Memory B cell (primary cell): ENCODE measurements at regions not wholly inside any gene's neighbourhood (a gene's known extent, or its start where the extent isn't known, plus 50 kb on each side); places are given as distances from the start of the nearest gene placed in this dataset.
"Not testable (repeated sequence)": the region's sequence is repeated elsewhere in the genome, so short reads cannot be mapped to it uniquely, and the experiment has no call there.

Source experiments
- ATAC-seq: fragments of 150-1000 bp; cut with Tn5 transposase; 2 replicates; pipeline ENCODE4 v1.10.0; 2021; ENCODE audit warnings: low read depth, mild to moderate bottlenecking, moderate library complexity
- DNase-seq, 2 donors: peaks; one replicate each; pipeline ENCODE4 v3.0.0; 2022; ENCODE audit warnings: low spot score in 2 of 2
- H3K27ac Mint-ChIP-seq: one replicate; pipeline ENCODE4 v1.8.0; 2022; ENCODE audit warnings: mild to moderate bottlenecking, moderate library complexity, mixed read lengths
- H3K27me3 Mint-ChIP-seq: one replicate; pipeline ENCODE4 v1.8.0; 2022; ENCODE audit warnings: mixed read lengths
- H3K36me3 Mint-ChIP-seq: one replicate; pipeline ENCODE4 v1.8.0; 2022; ENCODE audit warnings: mild to moderate bottlenecking, mixed read lengths
- H3K4me1 Mint-ChIP-seq: one replicate; pipeline ENCODE4 v1.8.0; 2022; ENCODE audit warnings: mixed read lengths
- H3K4me3 Mint-ChIP-seq: one replicate; pipeline ENCODE4 v1.8.0; 2022; ENCODE audit warnings: mild to moderate bottlenecking, moderate library complexity, mixed read lengths
- H3K9me3 Mint-ChIP-seq: one replicate; pipeline ENCODE4 v1.8.0; 2022; ENCODE audit warnings: mixed read lengths

DNA sequence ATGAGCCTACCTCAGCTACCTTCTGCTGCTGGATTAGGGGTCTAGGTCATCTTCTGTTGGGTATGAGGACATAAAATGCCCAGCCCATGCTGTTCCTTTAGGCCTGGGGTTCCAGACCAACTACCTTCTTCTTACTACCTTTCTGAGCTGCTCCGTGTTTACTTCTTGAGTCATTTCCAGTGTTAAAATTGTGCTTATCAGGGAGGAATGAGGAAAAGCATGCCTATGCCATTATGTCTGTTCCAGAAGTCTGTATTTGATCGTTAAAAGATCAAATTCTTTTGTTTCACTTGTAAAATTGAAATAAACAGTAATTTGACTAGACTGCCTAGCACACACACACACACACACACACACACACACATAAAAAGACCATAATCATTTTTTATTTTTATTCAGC is 1912.7 kb upstream of the TENM3 start:
- no peaks in the 10 kb centered on the region for H3K4me1 Mint-ChIP-seq
- DNase-seq (no peak), ATAC-seq (no peak)
- no peak overlapping the region for H3K4me3 Mint-ChIP-seq
- H3K27ac Mint-ChIP-seq, result no peak overlapping the region
- H3K36me3 Mint-ChIP-seq, result no peaks in the 10 kb centered on the region
- H3K9me3 Mint-ChIP-seq, result peaks cover 4% of the 10 kb centered on the region
- no peaks in the 10 kb centered on the region for H3K27me3 Mint-ChIP-seq

DNA sequence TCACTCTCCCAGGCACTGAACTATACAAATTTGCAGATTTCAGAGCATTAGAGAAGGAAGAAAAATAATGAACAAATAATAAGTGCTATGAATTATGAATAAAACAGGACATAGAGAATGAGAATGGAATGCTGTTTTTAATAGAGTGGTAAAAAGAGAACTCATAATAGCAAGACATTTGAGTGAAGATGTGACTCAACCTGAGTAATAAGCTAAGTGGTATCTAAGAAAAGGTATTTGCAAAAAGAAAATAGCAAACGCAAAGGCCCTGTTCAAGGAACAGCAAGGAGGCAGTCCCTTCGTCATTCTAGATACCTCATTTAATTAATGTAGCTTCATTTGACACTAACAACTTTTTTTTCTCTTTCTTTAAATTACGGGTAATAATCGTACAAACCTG is 1910.0 kb upstream of the TENM3 start:
- Mint-ChIP-seq H3K27ac (no peak overlapping the region), H3K36me3 (no peaks in the 10 kb centered on the region), H3K27me3 (no peaks in the 10 kb centered on the region), H3K9me3 (peaks cover 6% of the 10 kb centered on the region), H3K4me3 (no peak overlapping the region), H3K4me1 (no peaks in the 10 kb centered on the region)
- DNase-seq (no peak), ATAC-seq (no peak)

DNA sequence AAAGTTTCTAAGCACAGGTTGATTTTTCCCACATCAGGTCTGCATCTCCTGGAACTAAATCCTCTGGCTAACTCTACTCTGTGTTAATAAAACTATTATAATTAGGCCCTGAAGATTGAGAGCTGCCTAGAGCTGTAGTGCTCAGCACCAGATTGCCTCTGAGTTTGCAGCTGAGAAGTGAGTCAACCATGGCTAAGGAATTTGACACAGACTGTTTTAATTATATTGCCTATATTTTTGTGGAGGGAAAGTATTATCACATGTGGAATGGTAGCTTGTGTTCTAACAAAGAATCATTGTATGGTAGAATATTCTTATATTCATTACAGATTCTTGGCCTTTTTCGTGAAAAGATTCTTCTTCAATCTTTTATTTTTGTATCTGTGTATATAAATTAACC is 1907.6 kb upstream of the TENM3 start:
- Mint-ChIP-seq H3K4me1 (no peaks in the 10 kb centered on the region), H3K9me3 (peaks cover 6% of the 10 kb centered on the region), H3K27ac (no peak overlapping the region), H3K36me3 (no peaks in the 10 kb centered on the region), H3K27me3 (no peaks in the 10 kb centered on the region), H3K4me3 (no peak overlapping the region)
- DNase-seq (no peak), ATAC-seq (no peak)

DNA sequence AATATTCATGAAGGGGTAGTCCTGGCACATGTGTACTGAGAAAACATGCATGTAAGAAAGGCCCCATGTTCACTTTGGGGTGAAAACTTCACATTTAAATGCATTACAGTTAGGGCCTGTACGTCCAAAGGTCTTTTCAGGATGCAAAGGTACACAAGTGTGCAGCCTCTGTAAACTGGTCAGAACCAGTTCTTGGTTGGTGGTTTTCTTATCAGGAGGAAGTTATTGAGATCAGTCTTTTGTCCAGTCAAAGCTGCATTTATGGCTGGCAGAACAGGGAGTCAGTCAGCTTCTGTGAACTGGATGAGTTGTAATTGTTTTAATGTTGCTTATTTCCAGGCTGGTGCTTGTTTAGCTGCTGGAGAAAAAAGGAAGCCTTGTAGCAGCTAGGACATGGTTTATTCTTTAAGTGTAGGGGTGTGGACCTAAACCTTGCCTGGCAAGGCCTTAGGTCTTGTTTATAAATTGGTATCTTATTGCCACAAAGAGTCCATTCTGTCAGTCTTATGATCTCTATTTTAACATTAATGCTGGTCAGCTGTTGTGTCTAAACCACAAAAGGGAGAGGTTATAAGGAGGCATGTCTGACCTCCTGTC is 1906.6 kb upstream of the TENM3 start:
- H3K27ac Mint-ChIP-seq, result no peak overlapping the region
- DNase-seq (no peak), ATAC-seq (no peak)
- peaks cover 8% of the 10 kb centered on the region for H3K9me3 Mint-ChIP-seq
- H3K27me3 Mint-ChIP-seq, result no peaks in the 10 kb centered on the region
- no peak overlapping the region for H3K4me3 Mint-ChIP-seq
- no peaks in the 10 kb centered on the region for H3K4me1 Mint-ChIP-seq
- H3K36me3 Mint-ChIP-seq, result no peaks in the 10 kb centered on the region

DNA sequence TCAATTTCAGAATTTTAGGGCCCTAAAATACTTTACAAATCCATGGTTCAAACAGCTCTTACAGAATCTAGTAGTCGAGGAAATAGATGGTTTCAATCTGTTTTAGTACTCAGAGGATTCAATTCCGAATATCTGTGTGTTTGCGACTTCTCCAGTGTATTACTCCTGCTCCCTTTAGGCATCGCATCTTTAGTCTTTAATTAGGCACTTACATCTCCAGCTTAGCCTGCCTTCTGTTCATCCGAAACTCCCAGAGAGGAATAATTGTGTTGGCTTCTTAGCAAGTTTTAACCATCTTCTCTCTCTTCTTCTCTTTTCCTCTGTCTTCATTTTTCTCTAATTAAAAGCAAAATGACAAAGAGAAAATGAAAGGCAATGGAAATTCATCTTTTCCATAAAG is 1901.3 kb upstream of the TENM3 start:
- H3K9me3 Mint-ChIP-seq, result peaks cover 2% of the 10 kb centered on the region
- no peaks in the 10 kb centered on the region for H3K27me3 Mint-ChIP-seq
- ATAC-seq, result no peak
- H3K4me3 Mint-ChIP-seq, result no peak overlapping the region
- no peak for DNase-seq
- no peaks in the 10 kb centered on the region for H3K36me3 Mint-ChIP-seq
- H3K4me1 Mint-ChIP-seq, result no peaks in the 10 kb centered on the region
- H3K27ac Mint-ChIP-seq, result no peak overlapping the region

DNA sequence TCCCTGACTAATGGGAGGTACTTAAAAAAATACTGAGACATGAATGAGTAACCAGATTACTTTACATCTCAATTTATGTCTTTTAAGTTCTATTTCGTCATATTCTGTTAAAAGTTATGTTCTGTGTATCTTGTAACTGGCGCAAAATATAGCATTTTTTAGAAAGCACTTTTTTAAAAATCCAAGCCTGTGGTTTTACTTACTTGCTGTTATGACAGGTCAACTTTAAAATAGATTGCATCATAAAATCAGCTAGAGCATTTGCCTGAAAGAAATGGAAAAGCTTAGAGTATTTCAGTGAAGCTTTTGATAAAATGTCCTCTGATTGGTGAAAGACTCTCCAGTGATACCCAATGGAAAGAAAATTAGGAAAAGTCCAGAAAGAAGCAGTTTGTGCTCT is 1892.3 kb upstream of the TENM3 start:
- Mint-ChIP-seq H3K9me3 (peaks cover 8% of the 10 kb centered on the region), H3K27me3 (no peaks in the 10 kb centered on the region), H3K36me3 (no peaks in the 10 kb centered on the region), H3K4me1 (no peaks in the 10 kb centered on the region), H3K27ac (no peak overlapping the region), H3K4me3 (no peak overlapping the region)
- DNase-seq (no peak), ATAC-seq (no peak)

DNA sequence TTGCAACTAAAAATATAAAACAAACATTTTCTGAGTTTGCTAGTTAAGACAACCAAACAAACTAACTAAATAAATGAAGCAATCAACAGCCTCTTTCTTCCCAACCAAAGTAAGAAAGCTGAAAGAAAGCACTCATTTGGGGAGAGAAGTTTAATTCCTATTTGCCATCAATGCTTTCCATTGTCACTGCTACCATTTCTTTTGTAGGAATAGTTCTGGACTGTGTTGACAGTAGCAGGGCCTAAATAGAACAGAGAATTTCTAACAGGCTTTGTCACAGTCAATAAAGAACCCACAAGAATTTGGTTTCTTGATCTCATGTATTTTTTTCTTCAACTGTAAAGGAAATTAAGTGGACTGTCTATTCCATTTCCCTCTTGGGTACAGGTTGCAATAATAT is 1886.4 kb upstream of the TENM3 start:
- no peaks in the 10 kb centered on the region for H3K27me3 Mint-ChIP-seq
- no peak overlapping the region for H3K27ac Mint-ChIP-seq
- ATAC-seq, result no peak
- H3K4me3 Mint-ChIP-seq, result no peak overlapping the region
- H3K9me3 Mint-ChIP-seq, result peaks cover 12% of the 10 kb centered on the region
- no peaks in the 10 kb centered on the region for H3K4me1 Mint-ChIP-seq
- no peaks in the 10 kb centered on the region for H3K36me3 Mint-ChIP-seq
- DNase-seq, result no peak

DNA sequence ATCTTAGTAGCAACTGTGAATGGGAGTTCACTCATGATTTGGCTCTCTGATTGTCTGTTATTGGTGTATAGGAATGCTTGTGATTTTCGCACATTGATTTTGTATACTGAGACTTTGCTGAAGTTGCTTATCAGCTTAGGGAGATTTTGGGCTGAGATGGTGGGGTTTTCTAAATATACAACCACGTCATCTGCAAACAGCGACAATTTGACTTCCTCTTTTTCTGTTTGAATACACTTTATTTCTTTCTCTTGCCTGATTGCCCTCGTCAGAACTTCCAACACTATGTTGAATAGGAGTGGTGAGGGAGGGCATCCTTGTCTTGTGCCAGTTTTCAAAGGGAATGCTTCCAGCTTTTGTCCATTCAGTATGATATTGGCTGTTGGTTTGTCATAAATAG is 1883.1 kb upstream of the TENM3 start:
- H3K9me3 Mint-ChIP-seq, DNase-seq, H3K4me1 Mint-ChIP-seq, H3K27ac Mint-ChIP-seq, ATAC-seq, H3K36me3 Mint-ChIP-seq, H3K4me3 Mint-ChIP-seq, H3K27me3 Mint-ChIP-seq: not testable (repeated sequence)

DNA sequence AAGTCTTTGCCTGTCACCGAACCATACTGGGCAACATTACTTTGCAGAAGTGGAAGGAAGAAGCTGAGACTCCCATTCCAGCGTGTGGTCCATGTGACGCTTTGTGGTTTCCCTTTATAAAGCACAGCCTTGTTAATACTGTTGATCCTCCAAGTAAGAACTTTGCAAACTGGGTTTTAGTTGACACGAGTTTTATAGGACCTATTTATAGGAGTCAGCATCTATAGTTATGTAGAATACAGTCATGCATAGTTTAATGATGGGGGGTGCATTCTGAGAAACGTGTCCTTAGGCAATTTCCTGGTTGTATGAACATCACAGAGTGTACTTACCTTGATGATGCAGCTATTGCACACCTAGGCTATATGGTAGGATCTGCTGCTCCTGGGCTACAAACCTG is 1879.4 kb upstream of the TENM3 start:
- Mint-ChIP-seq H3K9me3 (peaks cover 7% of the 10 kb centered on the region), H3K4me3 (no peak overlapping the region)
- no peak for ATAC-seq

DNA sequence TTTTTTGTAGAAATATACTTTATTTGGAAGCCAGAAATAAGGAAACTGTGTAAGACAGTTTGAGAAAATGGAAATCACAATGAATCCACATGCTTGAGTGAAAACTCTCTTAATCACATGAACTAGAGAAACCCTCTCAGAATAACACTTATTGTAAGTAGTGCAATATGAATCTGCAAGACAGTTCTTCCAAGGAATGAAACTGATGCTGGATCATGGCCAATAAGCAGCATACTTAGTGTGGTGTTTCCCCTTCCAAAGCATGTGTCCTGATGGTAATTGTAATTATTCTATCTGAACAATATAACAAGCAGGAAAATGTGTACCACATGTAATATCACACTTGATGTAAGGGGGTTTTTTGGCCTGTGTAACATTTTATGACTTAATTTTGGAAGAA is 1870.5 kb upstream of the TENM3 start:
- Mint-ChIP-seq H3K27me3 (no peaks in the 10 kb centered on the region), H3K4me1 (no peaks in the 10 kb centered on the region), H3K9me3 (peaks cover 2% of the 10 kb centered on the region), H3K4me3 (no peak overlapping the region), H3K36me3 (no peaks in the 10 kb centered on the region), H3K27ac (no peak overlapping the region)
- ATAC-seq (no peak), DNase-seq (no peak)

More for the DNA sequence above, 1879.4 kb upstream of the TENM3 start:
- Mint-ChIP-seq H3K4me1 (no peaks in the 10 kb centered on the region), H3K36me3 (no peaks in the 10 kb centered on the region), H3K27me3 (no peaks in the 10 kb centered on the region), H3K27ac (no peak overlapping the region)
- DNase-seq, result no peak

DNA sequence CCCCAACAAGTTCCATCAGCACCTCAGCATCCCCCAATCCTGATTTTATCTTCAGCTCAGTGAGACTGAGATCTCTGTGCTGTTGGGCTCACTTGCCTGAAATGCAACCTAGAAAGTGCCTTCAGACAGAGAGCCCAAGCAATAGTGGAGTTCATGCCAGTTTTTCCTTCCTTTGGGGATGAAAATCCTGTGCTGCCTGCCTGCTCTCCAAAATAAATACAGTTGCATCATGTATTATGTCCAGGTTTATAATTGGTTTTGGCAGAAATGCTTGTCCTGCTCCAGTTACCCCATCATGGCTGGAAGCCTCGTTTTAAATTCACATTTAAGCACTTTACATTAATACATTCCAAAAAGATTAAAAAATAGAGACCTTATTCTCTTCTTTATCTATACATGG is 1865.5 kb upstream of the TENM3 start:
- H3K4me1 Mint-ChIP-seq, result no peaks in the 10 kb centered on the region
- H3K4me3 Mint-ChIP-seq, result no peak overlapping the region
- no peaks in the 10 kb centered on the region for H3K27me3 Mint-ChIP-seq
- no peaks in the 10 kb centered on the region for H3K36me3 Mint-ChIP-seq
- DNase-seq (no peak), ATAC-seq (no peak)
- H3K27ac Mint-ChIP-seq, result no peak overlapping the region
- H3K9me3 Mint-ChIP-seq, result peaks cover 2% of the 10 kb centered on the region

DNA sequence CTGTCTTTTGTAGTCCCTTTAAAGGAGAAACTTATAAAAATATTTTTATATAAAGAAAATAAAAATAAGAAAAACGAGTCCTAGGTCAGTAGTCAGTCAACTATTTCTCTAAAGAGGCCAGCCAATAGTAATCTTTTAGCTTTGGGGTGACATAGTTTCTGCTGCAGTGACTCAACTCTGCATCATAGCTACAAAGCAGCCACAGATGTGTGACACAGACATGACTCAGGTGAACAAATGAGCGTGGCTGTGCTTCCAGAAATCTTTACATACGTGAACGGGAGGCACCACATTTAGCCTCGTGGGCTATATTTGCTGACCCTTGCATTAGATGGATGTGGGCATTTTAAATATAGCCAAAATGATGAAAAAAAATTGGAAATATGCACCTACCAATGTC is 1862.5 kb upstream of the TENM3 start:
- DNase-seq (no peak), ATAC-seq (no peak)
- no peak overlapping the region for H3K4me3 Mint-ChIP-seq
- no peaks in the 10 kb centered on the region for H3K27me3 Mint-ChIP-seq
- H3K36me3 Mint-ChIP-seq, result no peaks in the 10 kb centered on the region
- H3K9me3 Mint-ChIP-seq, result peaks cover 2% of the 10 kb centered on the region
- no peaks in the 10 kb centered on the region for H3K4me1 Mint-ChIP-seq
- no peak overlapping the region for H3K27ac Mint-ChIP-seq

DNA sequence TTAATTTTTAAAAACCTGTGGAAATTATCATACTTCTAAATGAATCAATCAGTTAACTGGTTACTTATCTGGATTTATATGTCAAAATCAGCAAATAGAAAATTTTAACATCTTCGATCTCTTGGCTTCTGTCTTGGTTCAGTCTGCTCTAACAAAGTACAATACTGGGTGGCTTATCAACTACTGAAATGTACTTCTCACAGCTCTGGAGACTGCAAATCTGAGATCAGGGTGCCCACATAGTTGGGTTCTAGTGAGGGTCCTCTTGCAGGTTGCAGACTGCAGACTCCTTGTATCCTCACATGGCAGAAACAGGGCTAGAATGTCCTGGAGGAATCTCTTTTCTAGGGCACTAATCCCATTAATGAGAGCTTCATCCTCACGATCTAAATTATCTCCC is 1851.6 kb upstream of the TENM3 start:
- Mint-ChIP-seq H3K36me3 (no peaks in the 10 kb centered on the region), H3K27me3 (no peaks in the 10 kb centered on the region), H3K27ac (no peak overlapping the region), H3K4me3 (no peak overlapping the region), H3K9me3 (no peaks in the 10 kb centered on the region), H3K4me1 (no peaks in the 10 kb centered on the region)
- DNase-seq (no peak), ATAC-seq (no peak)

DNA sequence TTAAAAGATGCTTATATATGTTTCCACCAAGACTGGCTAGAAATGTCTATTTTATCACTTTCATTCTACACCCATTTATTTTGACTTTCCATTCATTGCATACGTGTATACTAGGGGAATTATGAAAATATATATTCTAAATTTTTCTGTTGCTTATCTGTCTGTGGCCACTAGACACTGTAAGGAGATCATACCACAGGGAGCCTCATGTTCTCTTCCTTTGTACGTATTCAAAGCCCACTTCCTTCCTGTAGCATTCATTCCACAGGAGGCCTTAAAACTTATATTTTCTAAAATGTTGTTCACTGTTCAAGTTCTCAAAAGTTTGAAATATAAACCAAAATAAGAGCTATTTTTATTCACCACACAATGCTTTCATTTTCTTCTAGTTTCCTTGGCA is 1848.9 kb upstream of the TENM3 start:
- H3K4me1 Mint-ChIP-seq, result no peaks in the 10 kb centered on the region
- H3K9me3 Mint-ChIP-seq, result no peaks in the 10 kb centered on the region
- ATAC-seq (no peak), DNase-seq (no peak)
- H3K4me3 Mint-ChIP-seq, result no peak overlapping the region
- no peak overlapping the region for H3K27ac Mint-ChIP-seq
- no peaks in the 10 kb centered on the region for H3K36me3 Mint-ChIP-seq
- H3K27me3 Mint-ChIP-seq, result no peaks in the 10 kb centered on the region

DNA sequence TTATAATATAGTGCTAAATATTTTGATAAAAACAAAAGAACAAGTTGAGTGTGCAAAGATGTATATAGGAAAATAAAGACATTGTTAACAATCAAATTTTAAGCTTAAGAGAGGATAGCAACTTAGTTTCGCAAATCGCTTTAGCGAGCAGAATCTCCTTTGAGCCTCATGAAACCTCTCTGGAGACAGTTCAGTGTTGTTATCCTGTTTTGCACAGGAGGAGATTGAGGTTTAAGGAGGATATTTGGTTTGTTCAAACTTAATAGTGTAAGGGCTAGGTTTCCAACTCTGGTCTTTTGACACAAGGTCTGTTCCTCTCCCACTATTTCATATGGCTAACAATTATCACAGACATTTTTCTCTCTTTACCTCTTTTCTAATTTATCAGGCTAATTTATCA is 1848.5 kb upstream of the TENM3 start:
- H3K4me3 Mint-ChIP-seq, result no peak overlapping the region

More for the DNA sequence above, 1848.5 kb upstream of the TENM3 start:
- no peak for DNase-seq
- no peaks in the 10 kb centered on the region for H3K36me3 Mint-ChIP-seq
- H3K4me1 Mint-ChIP-seq, result no peaks in the 10 kb centered on the region
- no peak overlapping the region for H3K27ac Mint-ChIP-seq
- no peaks in the 10 kb centered on the region for H3K27me3 Mint-ChIP-seq
- no peak for ATAC-seq
- H3K9me3 Mint-ChIP-seq, result no peaks in the 10 kb centered on the region
